Cerebellar cortex (tissue), 1 donor: ENCODE measurements at regions not wholly inside any gene's neighbourhood (a gene's known extent, or its start where the extent isn't known, plus 50 kb on each side); places are given as distances from the start of the nearest gene placed in this dataset.
"Not testable (repeated sequence)": the region's sequence is repeated elsewhere in the genome, so short reads cannot be mapped to it uniquely, and the experiment has no call there.

ENCODE experiments used
- DNase-seq: peaks from one replicate; pipeline ENCODE4 v3.0.0-alpha.2; 2015; ENCODE audit warnings: low spot score

DNA sequence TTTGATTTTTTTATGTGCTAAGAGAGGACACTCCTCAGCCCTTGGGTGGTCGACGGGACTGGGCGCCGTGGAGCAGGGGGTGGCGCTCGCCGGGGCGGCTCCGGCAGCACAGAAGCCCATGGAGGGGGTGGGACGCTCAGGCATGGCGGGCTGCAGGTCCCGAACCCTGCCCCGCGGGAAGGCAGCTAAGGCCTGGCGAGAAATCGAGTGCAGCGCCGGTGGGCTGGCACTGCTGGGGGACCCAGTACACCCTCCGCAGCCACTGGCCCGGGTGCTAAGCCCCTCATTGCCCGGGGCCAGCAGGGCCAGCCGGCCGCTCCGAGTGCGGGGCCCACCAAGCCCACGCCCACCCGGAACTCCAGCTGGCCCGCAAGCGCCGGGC, 669.7 kb upstream of the CTNND2 start:
- DNase-seq: not testable (repeated sequence)

DNA sequence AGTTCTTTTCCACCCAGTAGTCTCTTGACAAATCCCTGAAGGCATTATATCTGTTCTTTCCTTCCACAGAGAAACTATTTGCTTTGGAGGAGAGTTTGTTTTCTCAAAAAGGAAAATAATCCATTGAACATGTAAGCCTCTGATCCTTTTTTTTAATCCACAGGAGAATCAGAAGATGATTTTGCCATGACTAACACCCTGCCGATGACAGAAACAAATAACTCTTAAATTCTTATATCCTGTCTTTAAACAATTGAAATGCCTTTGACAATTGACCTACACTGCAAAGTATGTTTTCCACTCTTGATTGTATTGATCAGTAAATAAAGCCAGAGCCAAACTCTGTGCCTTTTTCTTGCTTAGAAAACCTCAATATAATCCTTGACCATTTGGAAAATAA, 666.4 kb upstream of the CTNND2 start:
- DNase-seq: no peak

DNA sequence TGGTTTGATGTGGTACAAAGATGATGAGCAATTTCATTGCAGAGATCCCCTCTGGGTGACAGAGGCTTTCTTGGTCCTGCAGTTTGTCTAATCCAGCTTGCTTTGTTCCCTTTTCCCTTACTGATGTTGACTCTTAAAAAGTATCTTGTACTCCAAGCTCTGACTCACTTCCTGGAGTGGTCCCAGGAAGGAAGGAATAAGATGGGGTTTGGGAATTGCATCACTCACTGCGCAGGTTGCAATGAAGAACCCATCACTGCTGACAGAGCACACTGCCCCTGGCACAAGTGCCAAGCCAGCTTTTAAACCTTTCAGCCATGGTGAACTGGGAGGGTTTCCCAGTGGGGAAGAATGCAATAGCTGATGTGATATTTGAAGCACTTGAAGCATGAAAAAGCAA, 662.2 kb upstream of the CTNND2 start:
- DNase-seq: no peak

DNA sequence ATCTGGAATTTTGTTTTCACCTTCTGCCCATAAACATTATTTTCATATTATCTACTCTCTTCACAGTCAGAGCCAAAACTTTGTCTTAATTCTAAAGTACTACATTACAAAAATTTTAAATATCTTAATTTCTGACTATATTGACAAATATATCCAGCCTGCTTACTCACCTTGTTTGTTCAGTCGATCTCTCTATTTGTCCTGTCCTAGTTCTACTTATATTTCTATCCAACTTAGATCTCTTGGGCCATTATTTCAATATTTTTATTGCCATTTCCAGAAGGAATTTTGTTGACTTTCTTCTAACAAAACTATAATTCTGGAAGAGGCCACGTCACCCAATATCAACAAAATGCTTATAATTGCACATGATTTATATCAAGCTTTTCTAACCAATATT, 652.8 kb upstream of the CTNND2 start:
- no peak for DNase-seq

DNA sequence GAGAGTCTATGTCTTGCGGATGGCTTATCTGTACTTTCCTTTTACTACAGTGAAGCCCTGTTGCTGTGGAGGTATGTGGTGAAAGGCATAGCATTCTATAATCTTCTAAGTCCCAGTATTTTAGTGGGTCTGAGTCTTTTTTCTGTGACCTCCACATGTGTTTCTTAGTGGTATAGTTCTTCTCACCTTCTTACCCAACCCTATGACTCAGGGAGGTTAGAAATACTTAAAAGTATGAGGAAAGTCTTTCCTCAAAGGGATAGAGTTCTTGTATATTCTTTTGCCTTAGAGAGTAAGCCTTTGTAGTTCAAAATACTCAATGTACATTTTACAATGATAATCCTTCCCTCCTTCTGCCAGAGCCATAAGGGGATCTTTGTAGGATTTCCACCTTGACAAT, 621.9 kb upstream of the CTNND2 start:
- DNase-seq: no peak

DNA sequence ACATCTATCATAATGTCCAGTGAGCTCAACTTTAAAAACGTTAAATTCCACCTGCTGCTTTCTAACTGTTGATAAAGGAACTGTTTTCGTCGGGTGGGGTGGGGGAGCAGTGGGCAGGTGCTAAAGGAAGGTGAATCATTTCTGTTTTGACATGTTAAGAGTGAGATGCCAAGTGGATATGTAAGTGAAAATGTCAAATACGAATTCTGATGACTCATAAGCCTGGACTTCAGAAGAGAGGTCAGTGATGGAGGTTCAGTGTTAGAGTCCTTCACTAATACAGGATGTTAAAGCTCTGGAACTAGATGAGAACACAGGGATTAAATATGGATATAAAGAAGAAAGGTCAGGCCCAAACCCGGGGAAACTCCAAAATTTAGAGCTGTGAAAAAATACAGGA, 617.9 kb upstream of the CTNND2 start:
- no peak for DNase-seq

DNA sequence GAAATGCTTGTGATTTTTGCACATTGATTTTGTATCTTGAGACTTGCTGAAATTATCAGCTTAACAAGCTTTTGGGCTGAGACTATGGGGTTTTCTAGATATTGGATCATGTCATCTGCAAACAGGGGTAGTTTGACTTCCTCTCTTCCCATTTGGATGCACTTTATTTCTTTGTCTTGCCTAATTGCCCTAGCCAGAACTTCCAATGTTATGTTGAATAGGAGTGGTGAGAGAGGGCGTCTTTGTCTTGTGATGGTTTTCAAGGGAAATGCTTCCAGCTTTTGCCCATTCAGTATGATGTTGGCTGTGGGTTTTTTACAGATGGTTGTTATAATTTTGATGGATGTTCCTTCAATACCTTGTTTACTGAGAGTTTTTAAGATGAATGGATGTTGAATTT, 600.7 kb upstream of the CTNND2 start:
- not testable (repeated sequence) for DNase-seq

DNA sequence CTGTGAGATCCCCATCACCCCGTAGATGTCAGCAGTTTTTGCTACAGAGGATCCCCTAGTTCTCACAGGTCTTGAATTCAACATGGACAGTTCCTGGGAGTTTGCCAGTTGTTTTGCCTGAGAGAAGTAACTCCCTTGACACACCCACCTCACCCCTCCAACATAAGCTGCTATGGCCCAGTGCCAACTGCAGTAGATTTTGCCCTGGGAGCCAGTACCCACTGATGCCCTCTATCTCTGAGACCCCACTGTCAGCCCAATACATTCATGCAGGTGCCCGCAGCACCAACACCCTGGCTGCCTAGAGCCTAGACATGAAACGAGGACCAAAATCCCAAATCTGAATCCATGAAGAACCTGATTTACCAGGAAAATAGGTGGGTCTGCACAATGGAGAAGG, 583.9 kb upstream of the CTNND2 start:
- no peak for DNase-seq

DNA sequence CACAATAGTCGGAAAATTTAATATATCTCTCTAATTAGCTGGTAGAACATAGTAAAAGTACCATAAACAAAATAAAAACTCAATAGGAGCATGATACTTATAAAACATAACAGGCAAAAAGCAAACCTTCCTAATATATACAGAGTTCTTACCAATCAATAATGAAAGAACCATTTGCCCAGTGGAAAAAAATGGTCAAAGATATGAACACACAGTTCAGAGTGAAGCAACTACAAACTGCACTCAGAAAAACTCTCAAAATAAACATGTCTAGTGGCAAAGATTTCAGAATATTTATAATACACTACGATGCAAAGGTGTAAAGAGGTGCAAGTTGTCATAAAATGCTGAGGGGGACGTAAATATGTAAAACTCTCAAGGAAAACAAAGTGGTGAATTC, 576.2 kb upstream of the CTNND2 start:
- DNase-seq: no peak

DNA sequence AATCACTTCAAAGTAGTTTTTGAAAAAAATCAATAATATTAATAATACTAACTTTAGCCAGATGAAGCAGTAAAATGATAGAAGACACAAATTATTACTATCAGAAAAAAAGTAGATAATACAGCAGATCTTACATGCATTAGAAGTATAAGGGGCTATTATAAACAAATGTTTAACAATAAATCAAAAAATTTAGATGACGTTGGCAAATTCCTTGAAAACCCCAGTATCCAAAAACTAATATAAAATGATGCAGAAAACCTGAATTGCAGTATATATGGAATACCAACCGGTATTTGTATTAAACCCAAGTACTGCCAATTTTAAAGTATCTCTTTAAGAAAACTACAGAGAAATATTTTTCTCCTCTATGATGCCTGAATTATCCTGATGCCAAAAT, 573.3 kb upstream of the CTNND2 start:
- no peak for DNase-seq

DNA sequence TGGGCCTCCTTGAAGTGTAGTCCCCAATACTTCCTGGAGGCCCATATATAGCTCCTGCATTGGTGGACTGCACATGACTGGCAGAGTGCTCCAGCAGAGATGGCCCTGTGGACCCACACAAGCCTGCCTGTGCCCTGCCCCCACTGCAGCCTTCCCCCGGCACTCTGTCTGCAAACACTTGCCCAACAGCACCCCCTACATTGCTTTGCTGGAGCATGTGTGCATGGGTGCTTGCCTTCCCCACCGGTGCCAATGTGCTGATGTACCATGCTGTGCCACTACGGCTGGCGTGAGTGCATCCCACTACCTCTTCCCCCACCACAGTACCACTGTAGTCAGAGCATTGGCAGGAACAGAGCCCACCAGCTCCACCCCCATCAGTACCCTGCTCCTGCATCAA, 563.6 kb upstream of the CTNND2 start:
- no peak for DNase-seq

DNA sequence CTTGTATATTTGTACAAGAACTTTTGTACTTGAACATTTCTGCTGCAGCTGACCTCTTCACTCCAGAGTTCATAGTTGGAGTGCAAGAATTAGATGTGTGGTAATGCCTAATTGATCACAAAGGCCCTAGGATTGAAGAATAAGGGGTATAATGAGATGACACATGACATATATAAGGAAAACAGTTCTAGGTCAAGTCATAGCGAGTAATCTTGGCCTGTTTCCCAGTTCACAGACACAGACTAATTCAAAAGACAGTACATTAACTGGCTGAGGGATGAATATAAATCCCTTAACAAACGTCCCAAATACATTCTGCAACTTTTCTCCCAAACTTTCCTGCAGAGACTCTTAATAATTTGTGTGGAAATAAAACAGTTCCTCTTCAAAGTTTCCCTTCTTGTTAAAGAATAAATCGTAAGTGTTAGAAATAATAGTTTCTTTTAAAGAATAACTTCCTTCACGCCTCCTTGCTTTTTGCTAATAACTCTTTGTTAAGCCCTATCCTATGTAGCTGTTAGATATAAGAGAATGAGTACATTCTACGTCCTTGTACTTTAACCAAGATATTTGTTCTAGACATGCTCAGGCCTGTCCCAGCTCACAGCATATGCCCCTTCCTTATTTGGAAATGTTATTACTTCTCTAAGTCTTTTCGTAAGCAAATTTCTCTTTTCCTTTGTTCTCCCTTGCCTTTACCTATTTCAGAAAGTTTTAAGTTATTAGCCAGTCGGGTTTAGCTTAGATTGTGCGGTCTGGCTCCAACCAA, 556.4 kb upstream of the CTNND2 start:
- DNase-seq: no peak

DNA sequence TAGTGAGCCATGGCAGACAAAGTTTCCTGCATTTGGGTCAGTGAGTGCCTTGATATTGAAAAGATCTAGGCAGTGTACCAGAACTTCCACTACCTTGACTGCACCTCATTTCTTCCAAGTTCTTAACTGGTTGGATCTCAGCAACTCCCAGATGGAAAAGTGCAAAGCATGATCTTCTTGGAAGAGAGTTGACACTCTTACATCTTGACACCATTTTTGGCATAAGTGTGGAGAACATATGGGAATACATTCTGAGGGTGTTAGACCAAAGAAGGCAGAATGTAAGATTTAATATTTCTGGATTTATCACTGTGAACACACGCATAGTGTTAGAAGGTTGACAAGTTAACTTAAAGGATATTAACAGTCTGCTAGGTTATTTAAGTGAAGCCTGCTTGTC, 555.1 kb upstream of the CTNND2 start:
- DNase-seq: no peak

DNA sequence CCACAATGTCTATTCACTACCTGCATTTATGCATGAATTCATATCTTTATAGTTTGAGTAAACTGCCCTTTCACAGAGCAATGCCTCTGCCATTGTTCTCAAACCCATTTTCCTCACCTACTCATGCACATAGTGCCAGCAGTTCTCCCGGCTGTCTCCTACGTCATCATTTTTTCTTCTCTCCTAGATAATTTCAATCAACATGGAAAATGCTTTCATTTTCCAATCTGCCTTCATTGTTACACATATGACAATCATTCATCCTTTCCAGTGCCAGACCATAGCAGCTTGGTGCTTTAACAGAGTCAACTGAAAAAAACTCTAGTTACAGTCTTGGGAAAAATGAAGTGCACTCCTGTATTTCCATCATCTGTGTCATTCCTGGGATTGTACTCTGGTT, 514.8 kb upstream of the CTNND2 start:
- no peak for DNase-seq

DNA sequence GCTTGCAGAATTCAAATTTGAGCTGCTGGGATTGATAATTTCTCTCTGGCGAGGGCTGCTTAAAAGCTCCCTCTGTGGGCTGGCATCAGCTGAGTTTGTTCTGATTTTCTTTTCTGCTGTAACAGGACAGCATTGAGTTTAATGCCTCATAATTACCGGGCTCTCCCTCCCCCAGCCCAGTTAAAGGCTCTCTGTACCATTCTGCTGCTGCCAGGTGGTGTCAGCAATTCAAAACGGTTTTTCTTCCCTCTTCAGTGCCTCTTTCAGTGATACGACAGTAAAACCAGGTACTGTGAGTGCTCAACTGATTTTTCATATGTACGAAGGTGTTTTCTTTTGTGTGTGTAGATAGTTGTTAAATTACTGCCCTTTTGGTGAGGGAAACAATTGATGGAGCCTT, 509.3 kb upstream of the CTNND2 start:
- DNase-seq: no peak

DNA sequence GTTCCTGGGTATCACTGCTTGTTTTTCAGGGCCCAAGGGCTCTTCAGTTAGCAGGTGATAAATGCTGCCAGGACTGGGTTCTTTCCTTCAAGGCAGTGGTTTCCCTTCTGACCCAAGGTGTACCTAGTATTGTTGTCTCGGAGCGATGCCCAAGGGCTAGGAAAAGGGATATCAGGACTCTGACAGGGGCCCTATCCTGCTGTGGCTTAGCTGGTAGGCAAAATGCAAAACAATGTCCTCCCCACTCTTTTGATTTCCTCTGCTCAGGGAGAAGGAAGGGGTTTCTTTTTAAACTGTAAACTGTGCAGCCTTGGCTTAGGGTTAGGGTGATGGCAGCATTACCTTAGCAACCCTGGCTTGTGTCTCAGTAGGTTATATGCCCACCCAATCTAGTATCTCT, 508.8 kb upstream of the CTNND2 start:
- no peak for DNase-seq

DNA sequence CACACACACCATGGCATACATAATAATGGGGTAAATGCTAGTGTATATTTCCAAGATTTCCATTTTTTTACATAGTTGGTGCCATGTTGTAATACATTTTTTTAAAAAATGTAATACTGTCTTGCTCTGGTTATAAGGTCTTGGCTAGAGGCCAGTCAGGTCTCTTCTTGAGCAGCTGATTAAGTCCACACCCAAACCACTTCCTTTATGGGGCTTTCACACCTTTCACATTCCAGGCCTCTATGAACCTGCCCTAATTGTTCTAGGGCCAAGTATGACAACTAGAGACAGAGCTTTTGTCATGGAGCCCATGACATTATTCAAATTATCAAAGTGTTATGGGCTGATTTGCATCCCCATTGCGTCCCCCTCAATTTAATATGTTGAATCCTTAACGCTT, 495.6 kb upstream of the CTNND2 start:
- DNase-seq: no peak

DNA sequence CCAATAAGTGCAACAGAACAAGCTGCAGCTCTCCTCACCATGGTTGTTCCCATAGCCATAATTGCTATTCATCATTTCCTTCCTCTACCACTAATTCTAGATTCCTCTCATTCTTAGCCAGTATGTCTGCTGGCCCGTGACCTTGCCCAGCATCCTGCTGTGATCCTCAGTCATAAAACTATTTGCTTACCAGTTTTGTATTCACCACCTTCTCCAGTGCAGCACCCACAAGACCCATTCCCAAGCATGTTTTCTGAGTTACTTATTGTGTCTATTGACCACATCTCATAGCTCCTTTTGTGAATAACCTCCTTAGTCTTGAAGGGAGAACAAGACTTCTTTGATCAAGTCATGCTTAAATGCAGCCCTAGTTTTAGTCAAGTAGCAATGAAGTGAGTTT, 488.0 kb upstream of the CTNND2 start:
- no peak for DNase-seq

DNA sequence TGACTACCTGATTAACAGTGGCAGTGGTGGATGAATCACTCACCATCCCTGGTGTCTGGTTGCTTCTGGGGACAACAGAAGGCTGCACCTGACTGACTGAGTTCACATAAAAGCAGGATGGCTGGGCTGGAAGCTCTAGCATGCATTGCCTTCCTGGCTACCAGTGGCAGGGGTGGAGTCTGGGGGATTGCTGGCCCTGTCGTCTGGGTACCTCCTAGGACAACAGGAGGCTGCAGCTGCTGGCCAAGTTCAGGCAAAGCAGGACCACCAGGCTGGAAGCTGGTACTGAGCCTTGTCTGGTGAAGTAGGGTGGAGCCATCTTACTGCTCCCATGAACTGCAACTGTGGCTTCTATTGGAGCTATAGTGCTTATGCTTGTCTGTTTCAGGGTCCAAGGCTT, 480.8 kb upstream of the CTNND2 start:
- no peak for DNase-seq

DNA sequence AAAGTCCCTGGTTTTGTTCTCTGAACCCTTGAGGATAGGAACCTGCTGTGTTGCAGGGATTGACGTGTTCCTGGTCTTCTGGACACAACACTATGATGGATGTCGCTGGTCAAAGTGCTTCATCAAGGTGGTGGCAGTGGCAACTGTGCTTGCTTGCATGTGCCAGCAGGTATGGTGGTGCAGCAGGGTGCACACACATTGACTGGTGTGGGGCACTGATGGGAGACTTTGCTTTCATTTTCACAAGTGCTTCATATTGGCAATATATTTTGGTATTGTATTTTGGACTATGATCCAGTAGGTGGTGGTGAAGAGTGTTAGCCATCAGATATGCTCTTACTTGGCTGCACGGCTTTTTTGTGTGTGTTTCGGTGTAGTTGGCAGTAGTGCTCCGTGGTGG, 479.8 kb upstream of the CTNND2 start:
- DNase-seq: no peak

DNA sequence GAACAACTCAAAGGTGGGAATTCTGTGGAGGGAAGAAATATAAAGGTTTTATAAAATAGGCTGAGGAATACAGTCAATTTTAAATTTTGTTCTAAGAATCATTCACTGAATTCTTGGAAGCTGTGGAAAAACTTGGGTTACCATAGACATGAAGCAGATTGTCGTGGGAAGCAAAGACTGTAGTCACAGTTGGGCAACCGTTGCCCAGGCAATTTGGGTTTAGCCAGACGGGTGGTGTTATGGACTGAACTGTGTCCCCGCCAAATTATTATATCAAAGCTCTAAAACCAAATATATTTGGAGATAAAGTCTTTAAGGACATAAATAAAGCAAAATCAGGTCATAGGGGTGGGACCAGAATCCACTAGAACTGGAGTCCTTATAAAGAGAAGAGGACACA, 463.7 kb upstream of the CTNND2 start:
- DNase-seq: no peak

DNA sequence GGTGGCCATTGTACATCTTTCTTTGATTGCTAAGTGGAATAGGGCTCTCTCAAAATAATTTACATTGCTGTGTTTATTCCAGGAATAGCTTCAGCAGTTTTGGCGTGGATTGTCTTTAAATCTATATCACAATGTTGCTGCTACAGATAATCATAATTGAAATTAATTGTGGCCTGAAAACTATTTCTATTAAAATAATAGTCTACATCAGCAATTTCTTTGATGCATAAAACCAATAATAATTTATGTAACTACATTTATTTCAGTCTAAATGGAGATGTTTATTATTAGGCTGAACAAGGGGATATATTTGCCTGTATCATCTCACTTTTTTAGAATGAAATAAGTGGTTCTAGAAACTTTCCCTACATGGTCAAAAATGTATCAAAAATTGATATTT, 456.0 kb upstream of the CTNND2 start:
- DNase-seq: no peak

DNA sequence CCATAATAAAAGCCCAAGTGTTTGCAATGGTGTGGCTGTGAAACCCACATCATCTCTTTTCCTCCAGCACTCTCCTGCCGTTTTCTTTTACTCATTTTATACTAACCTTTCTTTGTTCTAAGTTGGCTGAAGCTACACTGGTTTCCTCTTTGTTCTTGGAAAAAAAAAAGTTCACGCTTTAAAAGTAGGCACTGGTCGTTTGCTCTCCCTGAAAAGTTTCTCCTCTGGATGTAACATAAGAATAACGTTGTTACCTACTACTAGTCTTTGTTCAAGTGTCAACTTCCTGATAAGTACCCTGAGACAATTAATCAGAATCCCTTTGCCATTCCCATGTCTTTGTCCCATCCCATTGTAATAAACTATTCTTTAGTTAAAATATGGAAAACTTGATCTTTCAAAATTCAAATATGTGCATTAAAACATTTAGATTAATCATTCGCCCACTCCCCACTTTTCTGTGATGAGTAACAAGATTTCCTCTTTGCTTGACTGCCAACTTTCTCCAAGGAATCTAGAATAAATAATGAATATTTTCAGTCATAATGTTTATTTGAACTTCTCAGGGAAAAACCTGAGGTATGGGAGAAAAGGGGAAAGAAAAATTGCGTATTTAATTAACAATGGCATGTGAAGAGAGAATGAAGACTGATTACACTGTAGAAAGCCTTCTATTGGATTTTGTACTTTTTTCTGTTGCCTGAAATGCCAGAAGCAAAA, 454.3 kb upstream of the CTNND2 start:
- DNase-seq: no peak

DNA sequence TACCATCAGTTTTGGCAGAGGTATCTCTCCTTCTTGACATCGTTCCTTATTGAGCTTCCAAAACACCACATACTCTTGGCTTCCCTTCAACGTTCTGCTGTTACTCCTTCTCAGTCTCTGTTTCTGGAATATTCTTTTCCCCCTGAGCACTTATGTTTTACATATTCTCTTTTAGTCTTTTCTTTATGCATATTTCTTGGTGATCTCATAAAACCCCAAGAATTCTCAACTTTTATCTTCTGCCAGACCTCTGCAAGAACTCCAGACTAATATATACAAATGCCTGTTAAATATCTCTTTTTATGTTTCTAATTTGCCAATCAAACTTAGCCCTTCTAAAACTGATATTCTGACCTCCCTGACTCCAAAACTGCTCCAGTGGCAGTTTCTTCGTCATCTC, 453.4 kb upstream of the CTNND2 start:
- no peak for DNase-seq
